ENCODE measurements at regions not wholly inside any gene's neighbourhood (a gene's known extent, or its start where the extent isn't known, plus 50 kb on each side); places are given as distances from the start of the nearest gene placed in this dataset.

- no peak for TF ChIP-seq ATF1 (CRISPR knock-in tag; IDR thresholded peaks at IDR 0.05)
- peak; percentile 43; the same call in 1 of the 2 replicates for TF ChIP-seq ZNF652 (CRISPR knock-in tag; IDR thresholded peaks at IDR 0.05; ENCODE audit: borderline replicate concordance, low read depth)
- 0 out of 2 replicates have a peak, but pooled peaks have one; percentile 69 for TF ChIP-seq ZBTB34 (CRISPR knock-in tag; IDR thresholded peaks at IDR 0.05)
- no peak for TF ChIP-seq SRF (IDR thresholded peaks at IDR 0.05; ENCODE audit: low read depth, low read length)
- TF ChIP-seq ZSCAN20 (CRISPR knock-in tag; IDR thresholded peaks at IDR 0.05; ENCODE audit: borderline replicate concordance) = 0 out of 2 replicates have a peak, but pooled peaks have one; percentile 52
- peak; percentile 46; the same call in 1 of the 2 replicates for TF ChIP-seq ZNF644 (CRISPR knock-in tag; IDR thresholded peaks at IDR 0.05; ENCODE audit: low read depth)
- TF ChIP-seq ZC3H13 (CRISPR knock-in tag; IDR thresholded peaks at IDR 0.05) = no peak
- 0 out of 2 replicates have a peak, but pooled peaks have one; percentile 41 for TF ChIP-seq KDM6A (CRISPR knock-in tag; IDR thresholded peaks at IDR 0.05; ENCODE audit: low read depth)
- no peak for TF ChIP-seq NCOR1 (IDR thresholded peaks at IDR 0.05; ENCODE audit: borderline replicate concordance, low read length)
- TF ChIP-seq CBX1 (IDR thresholded peaks at IDR 0.05; ENCODE audit: low read depth) = no peak
- no peak for TF ChIP-seq SOX13 (IDR thresholded peaks at IDR 0.05)
- TF ChIP-seq SOX13 (CRISPR knock-in tag; conservative IDR thresholded peaks at IDR 0.05 in 1 of 2, IDR thresholded peaks at IDR 0.05 in 1 of 2) = peak in 1 of 2 experiments; percentile 57; a peak in 2 of 4 replicates
- peak; percentile 34; the same call in 1 of the 2 replicates for TF ChIP-seq BRD4 (CRISPR knock-in tag; IDR thresholded peaks at IDR 0.05)
- no peak for TF ChIP-seq PAX8 (CRISPR knock-in tag; IDR thresholded peaks at IDR 0.05; ENCODE audit: borderline replicate concordance)
- peak; percentile 2 for TF ChIP-seq ZNF883 (CRISPR knock-in tag; IDR thresholded peaks at IDR 0.05; ENCODE audit: not compliant biosample characterization)
- TF ChIP-seq GATAD1 (CRISPR knock-in tag; IDR thresholded peaks at IDR 0.05) = peak; percentile 54
- TF ChIP-seq ZBTB26 (CRISPR knock-in tag; IDR thresholded peaks at IDR 0.05; ENCODE audit: borderline replicate concordance) = peak; percentile 55; the same call in 1 of the 2 replicates
- 0 out of 2 replicates have a peak, but pooled peaks have one; percentile 43 for TF ChIP-seq PAF1 (CRISPR knock-in tag; IDR thresholded peaks at IDR 0.05)
- TF ChIP-seq ZNF777 (CRISPR knock-in tag; IDR thresholded peaks at IDR 0.05) = peak; percentile 55; the same call in 1 of the 2 replicates
- 0 out of 2 replicates have a peak, but pooled peaks have one; percentile 23 for TF ChIP-seq HOXA5 (CRISPR knock-in tag; IDR thresholded peaks at IDR 0.05)
- TF ChIP-seq ZNF564 (CRISPR knock-in tag; IDR thresholded peaks at IDR 0.05) = peak; percentile 28; the same call in 1 of the 2 replicates
- TF ChIP-seq ZNF850 (CRISPR knock-in tag; conservative IDR thresholded peaks at IDR 0.05) = no peak
- no peak for TF ChIP-seq SP4 (CRISPR knock-in tag; IDR thresholded peaks at IDR 0.05)
- TF ChIP-seq KLF15 (CRISPR knock-in tag; IDR thresholded peaks at IDR 0.05; ENCODE audit: borderline replicate concordance) = 0 out of 2 replicates have a peak, but pooled peaks have one; percentile 30
- 0 out of 2 replicates have a peak, but pooled peaks have one; percentile 59 for TF ChIP-seq MAF1 (CRISPR knock-in tag; IDR thresholded peaks at IDR 0.05; ENCODE audit: borderline replicate concordance)
- TF ChIP-seq SATB2 (CRISPR knock-in tag; IDR thresholded peaks at IDR 0.05) = 0 out of 2 replicates have a peak, but pooled peaks have one; percentile 51
- peak; percentile 42; the same call in 1 of the 2 replicates for TF ChIP-seq ZNF160 (CRISPR knock-in tag; IDR thresholded peaks at IDR 0.05)
- no peak for TF ChIP-seq ARNTL (CRISPR knock-in tag; IDR thresholded peaks at IDR 0.05)
- TF ChIP-seq MAFF (IDR thresholded peaks at IDR 0.05; ENCODE audit: low read depth, low read length) = no peak
- peak; percentile 65 for TF ChIP-seq HNF4A (CRISPR knock-in tag; IDR thresholded peaks at IDR 0.05)
Observed at GRCh38 chr17:77287432-77288068, 146.8 kb downstream of the SEC14L1 start (continued).

Measured in HepG2 (cell line).